AG04450 (cell line): ENCODE measurements at regions not wholly inside any gene's neighbourhood (a gene's known extent, or its start where the extent isn't known, plus 50 kb on each side); places are given as distances from the start of the nearest gene placed in this dataset. TPM values are rescaled to one million over a fixed set of nuclear protein-coding genes. Genes with fewer than 3 reads are reported as not detected.

Experiments used
- CTCF ChIA-PET: fragments of 300-600, 350-600 bp; formaldehyde crosslinking; extraction: SDS; loops from one replicate; lab custom pipeline; 2022; ENCODE audit warnings: antibody characterized with exemption, inconsistent platforms; lab: Charles Lee
- POLR2A ChIA-PET: fragments of 350-600 bp; formaldehyde crosslinking; extraction: SDS; loops from one replicate; lab custom pipeline; 2021; ENCODE audit warnings: antibody characterized with exemption, inconsistent platforms; lab: Yijun Ruan, JAX
- DNase-seq: peaks from one replicate; pipeline ENCODE4 v3.0.0-alpha.2; 2011; ENCODE audit warnings: low read depth, low spot score
- H3K27ac ChIP-seq: one replicate; pipeline ENCODE4 v1.5.1; 2012; ENCODE audit warnings: low read depth, low read length, control low read depth
- H3K27me3 ChIP-seq: one replicate; pipeline ENCODE4 v1.6.0; 2012; ENCODE audit warnings: low read length; ENCODE audit not compliant: control insufficient read depth, insufficient read depth
- H3K4me3 ChIP-seq: 2 replicates; pipeline ENCODE4 v1.5.1; 2011; ENCODE audit warnings: mild to moderate bottlenecking, low read depth, low read length, control low read depth
- H3K9me3 ChIP-seq: 2 replicates; pipeline ENCODE4 v1.5.1; 2012; ENCODE audit warnings: low read length; ENCODE audit not compliant: control insufficient read depth, insufficient read depth
- small RNA-seq: library from RNA; depleted of rRNA; stranded (forward); fragments of <200 nt; gene quantifications from one replicate; pipeline ENCODE3, GENCODE V24; 2012; ENCODE audit warnings: low read depth; ENCODE audit not compliant: insufficient read length
- TF ChIP-seq, protein P1 (sequence below): IDR thresholded peaks from 2 replicates; pipeline ENCODE4 v1.5.1; 2011; ENCODE audit warnings: low read depth, low read length, control low read depth, inconsistent platforms

DNA sequence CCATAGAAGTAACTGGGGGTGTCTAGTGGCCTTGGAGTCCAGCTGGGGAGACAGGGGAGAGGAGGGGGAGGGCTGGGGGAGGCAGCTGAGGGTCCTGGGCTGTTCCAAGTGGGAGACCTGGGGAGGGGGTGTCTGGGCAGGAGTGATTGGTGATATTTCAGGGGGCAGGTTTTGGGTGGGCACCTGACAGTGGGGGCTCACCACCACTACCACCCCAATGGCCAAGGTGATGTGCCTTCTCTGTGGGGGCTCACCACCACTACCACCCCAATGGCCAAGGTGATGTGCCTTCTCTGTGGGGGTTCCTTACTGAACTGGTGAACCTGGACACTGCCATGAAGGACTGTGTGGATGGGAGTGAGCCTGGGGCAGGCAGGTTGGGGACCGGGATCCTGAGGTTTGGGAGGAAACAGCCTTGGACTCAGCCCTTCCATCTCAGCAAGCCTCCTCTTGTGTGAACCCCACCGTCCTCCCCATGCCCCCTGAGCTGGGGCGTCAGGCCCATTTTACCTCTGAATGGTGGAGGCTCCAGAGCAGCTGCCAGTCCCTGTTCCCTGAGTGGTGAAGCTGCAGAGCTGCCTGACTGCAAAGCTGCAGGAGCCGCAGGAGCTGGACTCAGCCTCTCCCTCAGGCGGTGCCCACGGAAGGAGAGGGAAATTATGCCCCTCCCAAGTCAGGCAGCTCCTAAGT, 50.6 kb upstream of the ZNF716 start:
- DNase-seq, result no peak
- TF ChIP-seq, protein P1, sequence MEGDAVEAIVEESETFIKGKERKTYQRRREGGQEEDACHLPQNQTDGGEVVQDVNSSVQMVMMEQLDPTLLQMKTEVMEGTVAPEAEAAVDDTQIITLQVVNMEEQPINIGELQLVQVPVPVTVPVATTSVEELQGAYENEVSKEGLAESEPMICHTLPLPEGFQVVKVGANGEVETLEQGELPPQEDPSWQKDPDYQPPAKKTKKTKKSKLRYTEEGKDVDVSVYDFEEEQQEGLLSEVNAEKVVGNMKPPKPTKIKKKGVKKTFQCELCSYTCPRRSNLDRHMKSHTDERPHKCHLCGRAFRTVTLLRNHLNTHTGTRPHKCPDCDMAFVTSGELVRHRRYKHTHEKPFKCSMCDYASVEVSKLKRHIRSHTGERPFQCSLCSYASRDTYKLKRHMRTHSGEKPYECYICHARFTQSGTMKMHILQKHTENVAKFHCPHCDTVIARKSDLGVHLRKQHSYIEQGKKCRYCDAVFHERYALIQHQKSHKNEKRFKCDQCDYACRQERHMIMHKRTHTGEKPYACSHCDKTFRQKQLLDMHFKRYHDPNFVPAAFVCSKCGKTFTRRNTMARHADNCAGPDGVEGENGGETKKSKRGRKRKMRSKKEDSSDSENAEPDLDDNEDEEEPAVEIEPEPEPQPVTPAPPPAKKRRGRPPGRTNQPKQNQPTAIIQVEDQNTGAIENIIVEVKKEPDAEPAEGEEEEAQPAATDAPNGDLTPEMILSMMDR, result no peak
- Histone ChIP-seq H3K9me3 (peaks cover 49% of the 10 kb centered on the region), H3K27ac (no peak overlapping the region), H3K27me3 (no peaks in the 10 kb centered on the region), H3K4me3 (no peak overlapping the region)
- ChIA-PET POLR2A (no interaction called here), CTCF (no interaction called here)

DNA sequence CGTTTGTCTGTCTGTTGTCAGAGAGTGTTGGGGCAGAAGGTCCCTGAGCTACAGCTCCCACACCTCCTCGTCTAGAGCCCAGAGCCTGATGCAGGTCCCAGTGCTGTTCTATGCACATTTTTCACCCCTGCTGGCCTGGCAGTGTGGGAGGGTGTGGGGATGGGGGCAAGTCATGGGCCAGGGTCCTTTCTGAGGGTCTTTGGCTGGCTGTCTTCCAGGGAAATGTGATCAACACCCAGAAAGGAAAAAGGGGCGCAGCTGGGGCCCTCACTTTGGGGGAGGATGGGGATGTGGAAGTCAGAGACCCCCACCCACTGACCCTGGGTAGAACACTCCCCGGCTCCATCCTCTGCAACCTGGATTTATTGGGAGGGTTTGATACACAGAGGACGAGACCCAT, 50.0 kb upstream of the ZNF716 start:
- H3K27me3 ChIP-seq, result no peaks in the 10 kb centered on the region
- ChIA-PET POLR2A (no interaction called here), CTCF (no interaction called here)
- no peak overlapping the region for H3K4me3 ChIP-seq
- H3K9me3 ChIP-seq, result peaks cover 55% of the 10 kb centered on the region
- TF ChIP-seq, protein P1, result no peak
- H3K27ac ChIP-seq, result no peak overlapping the region
- DNase-seq, result no peak

Small RNA genes lying in the stretch of these regions (small RNA-seq; reads per million reads assigned to genes)
- not detected for gene RNU7-157P
